Transverse colon (tissue), 3 donors: ENCODE measurements at regions not wholly inside any gene's neighbourhood (a gene's known extent, or its start where the extent isn't known, plus 50 kb on each side); places are given as distances from the start of the nearest gene placed in this dataset.

Experiments
- CTCF ChIP-seq, 5 experiments: fragments of 200-600 bp in 3 of 5; fragments of 450-650 bp in 2 of 5; sonication (generic) in 3 of 5; IDR thresholded peaks; 1 replicate in 2 of 5; 2 replicates in 3 of 5; pipeline ENCODE4 v1.5.1; 2016 to 2017; ENCODE audit warnings: antibody characterized with exemption in 5 of 5, inconsistent platforms in 3 of 5, mild to moderate bottlenecking in 2 of 5, moderate library complexity in 1 of 5
- POLR2A ChIP-seq: fragments of 450-650 bp; IDR thresholded peaks from one replicate; pipeline ENCODE4 v1.6.1; 2016; ENCODE audit warnings: antibody characterized with exemption, mild to moderate bottlenecking, moderate library complexity

GRCh38 chr5:153902016-153902415, 136.7 kb downstream of the FAM114A2 start:
- TF ChIP-seq CTCF (IDR thresholded peaks at IDR 0.05) = no peak
- no peak for TF ChIP-seq POLR2A
